Heart left ventricle (tissue), 13 donors: ENCODE measurements at regions not wholly inside any gene's neighbourhood (a gene's known extent, or its start where the extent isn't known, plus 50 kb on each side); places are given as distances from the start of the nearest gene placed in this dataset.

Experiments
- POLR2A ChIP-seq, 2 donors: fragments of 450-650 bp; IDR thresholded peaks; one replicate each; pipeline ENCODE4 v1.6.1; 2017; ENCODE audit warnings: antibody characterized with exemption in 2 of 2, mild to moderate bottlenecking in 2 of 2, moderate library complexity in 2 of 2
- TF ChIP-seq, protein P1 (sequence below), 12 donors: fragments of 200-600 bp; sonication (generic) in 4 of 12; IDR thresholded peaks; one replicate each; pipeline versions ENCODE4 v1.5.0 to v1.8.0; 2018 to 2022; ENCODE audit warnings: antibody characterized with exemption in 12 of 12, mild to moderate bottlenecking in 5 of 12
- donor health status: ischemic (EF 13 %, LVEDD 7.1; RV severe dilation, severe dysfunction).
- donor health status: DM: no; HTN: yes; CAD: no.
- donor health status: DM: no; HTN: no; CAD: no.
- donor health status: ischemic (EF 25% LVEDD 6.9; RV normal size, moderate dysfunction).
- donor health status: ischemic (EF 25% LVEDD 5.7; RV mildly dilated, moderate dysfunction).
- donor health status: ischemic (EF 35%, LVEDD 5.7; RV mildly dilated, moderate dysfunction).
- donor health status: nonischemic (EF 11% LVEDD 7.7; RV severe dilation, severe dysfunction).
- donor health status: DM: yes; HTN: yes; CAD: no.
- donor health status: PGD.
- donor health status: ischemic (EF 29% LVEDD 5.4; RV normal size, mild dysfunction).
- donor health status: nonischemic (EF 23%, LVEDD 6.1; RV moderate dilation, normal function).

DNA sequence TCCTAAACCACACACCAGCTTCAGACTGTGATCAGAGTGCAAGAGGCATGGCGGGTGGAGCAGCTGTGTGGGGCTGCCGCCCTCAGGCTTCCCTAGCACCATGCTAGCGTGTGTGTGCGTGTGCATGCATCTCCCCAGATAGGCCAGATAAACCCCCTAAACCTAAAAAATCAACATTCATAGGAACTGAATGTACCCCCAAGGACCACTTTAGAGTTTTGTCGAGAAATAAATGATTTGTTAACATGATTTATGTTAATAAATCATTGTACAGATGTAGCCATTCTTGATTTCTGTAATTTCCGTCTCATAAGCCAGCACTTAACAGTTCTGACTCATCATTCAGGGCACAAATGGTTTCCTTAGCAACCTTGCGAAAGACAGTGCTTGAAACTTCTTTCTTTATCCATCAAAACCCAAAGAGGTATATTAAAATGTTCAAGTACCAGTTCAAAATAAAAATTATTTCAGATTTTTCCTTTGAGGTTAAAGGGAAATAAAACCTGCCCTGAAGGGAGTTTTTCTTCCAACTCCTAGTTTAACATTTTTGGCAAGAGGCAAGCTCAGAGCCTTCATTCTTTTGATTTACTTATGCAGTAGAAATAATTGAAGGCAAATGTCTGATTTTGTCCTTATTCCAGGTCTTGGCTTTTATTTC lies 206.2 kb upstream of the RGS6 start:
- TF ChIP-seq, protein P1, sequence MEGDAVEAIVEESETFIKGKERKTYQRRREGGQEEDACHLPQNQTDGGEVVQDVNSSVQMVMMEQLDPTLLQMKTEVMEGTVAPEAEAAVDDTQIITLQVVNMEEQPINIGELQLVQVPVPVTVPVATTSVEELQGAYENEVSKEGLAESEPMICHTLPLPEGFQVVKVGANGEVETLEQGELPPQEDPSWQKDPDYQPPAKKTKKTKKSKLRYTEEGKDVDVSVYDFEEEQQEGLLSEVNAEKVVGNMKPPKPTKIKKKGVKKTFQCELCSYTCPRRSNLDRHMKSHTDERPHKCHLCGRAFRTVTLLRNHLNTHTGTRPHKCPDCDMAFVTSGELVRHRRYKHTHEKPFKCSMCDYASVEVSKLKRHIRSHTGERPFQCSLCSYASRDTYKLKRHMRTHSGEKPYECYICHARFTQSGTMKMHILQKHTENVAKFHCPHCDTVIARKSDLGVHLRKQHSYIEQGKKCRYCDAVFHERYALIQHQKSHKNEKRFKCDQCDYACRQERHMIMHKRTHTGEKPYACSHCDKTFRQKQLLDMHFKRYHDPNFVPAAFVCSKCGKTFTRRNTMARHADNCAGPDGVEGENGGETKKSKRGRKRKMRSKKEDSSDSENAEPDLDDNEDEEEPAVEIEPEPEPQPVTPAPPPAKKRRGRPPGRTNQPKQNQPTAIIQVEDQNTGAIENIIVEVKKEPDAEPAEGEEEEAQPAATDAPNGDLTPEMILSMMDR (IDR thresholded peaks at IDR 0.05) = no peak
- no peak for TF ChIP-seq POLR2A (IDR thresholded peaks at IDR 0.05)
